ENCODE measurements at regions not wholly inside any gene's neighbourhood (a gene's known extent, or its start where the extent isn't known, plus 50 kb on each side); places are given as distances from the start of the nearest gene placed in this dataset.

DNA sequence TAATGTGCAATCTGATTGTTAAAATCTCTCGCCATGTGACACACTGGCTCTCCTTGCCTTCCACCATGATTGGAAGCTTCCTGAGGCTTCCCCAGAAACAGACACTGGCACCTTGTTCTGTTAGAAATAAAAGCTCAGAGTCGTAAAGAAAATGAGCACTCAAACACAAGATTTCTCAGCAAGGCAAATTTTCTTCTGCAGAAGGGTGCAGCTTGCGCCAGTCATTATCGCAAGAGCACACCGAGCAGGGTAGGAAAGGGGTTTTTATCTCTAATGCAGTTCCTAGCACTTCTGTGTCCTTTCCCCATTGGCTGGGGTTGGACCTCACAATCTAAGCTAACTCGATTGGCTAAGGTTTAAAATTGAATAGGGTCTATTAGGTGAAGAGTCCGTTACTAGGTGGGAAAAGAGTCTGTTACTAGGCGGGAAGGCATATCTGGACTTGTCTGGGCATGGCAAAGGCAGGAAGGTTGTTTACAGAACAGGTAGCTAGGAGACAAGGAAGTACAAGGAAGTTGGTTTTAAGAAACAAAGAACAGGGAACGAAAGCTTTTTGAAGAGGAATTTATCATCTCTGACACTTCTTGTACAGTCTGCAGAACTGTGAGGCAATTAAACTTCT is 62.6 kb upstream of the BICD1 start:
- DNase-seq (ENCODE audit: extremely low read depth, low read depth): no peak

DNA sequence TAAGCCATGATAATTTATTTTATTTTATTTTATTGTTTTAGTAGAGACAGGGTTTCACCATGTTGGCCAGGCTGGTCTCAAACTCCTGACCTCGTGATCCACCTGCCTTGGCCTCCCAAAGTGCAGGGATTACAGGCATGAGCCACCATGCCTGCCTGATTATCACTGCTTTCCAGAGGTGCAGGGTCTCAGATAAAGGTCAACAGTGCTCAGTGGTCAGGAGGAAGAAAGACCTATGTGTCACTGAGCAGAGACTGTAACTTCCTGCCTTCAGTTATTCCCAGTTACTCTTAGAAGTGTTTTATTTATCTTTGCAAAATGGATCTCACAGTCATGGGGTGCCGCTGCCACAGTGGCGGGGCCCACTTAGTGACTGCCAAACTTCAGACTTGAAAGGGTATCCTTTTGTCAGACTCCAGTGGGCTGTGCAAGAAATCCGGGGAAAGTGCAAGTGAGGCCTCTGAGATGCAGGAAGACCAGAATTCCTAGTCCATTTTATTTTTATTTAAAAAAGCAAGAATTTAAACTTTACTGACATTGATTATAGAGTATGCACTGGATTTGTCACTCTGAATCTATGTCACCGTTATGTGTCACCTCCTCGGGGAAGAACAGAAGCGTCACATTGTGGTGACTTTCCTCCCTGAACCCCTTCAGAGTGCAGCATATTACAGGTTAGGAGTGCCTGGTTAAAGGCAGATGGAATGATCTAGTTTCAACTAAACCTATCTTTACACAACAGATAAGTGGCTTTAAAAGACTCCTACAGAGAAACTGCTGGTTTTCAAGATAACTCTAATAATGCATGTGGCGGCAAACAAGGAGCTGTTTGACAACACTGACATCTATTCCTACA is 59.1 kb upstream of the BICD1 start:
- no peak for DNase-seq (ENCODE audit: extremely low read depth, low read depth)

- DNase-seq (ENCODE audit: extremely low read depth, low read depth): no peak
These were observed 57.9 kb upstream of the BICD1 start for GRCh38 chr12:32048791-32049190.

DNA sequence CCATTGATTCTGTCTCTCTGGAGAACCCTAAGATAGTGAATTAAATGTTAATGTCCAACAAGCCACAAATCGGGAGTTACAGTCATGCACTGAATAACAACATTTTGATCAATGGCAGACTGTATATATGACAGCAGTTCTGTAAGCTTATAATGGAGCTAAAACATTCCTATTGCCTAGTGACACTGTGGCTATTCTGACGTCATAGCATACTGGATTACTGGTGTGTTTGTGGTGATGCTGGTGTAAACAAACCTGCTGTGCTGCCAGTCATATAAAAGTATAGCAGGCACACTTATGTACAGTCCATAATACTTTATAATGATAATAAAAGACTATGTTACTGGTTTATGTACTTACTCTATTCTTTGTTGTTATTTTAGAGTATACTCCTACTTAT is 56.7 kb upstream of the BICD1 start:
- no peak for DNase-seq (ENCODE audit: extremely low read depth, low read depth)

GRCh38 chr12:32051511-32052211 is 55.0 kb upstream of the BICD1 start:
- DNase-seq (ENCODE audit: extremely low read depth, low read depth): peak; percentile 7

DNA sequence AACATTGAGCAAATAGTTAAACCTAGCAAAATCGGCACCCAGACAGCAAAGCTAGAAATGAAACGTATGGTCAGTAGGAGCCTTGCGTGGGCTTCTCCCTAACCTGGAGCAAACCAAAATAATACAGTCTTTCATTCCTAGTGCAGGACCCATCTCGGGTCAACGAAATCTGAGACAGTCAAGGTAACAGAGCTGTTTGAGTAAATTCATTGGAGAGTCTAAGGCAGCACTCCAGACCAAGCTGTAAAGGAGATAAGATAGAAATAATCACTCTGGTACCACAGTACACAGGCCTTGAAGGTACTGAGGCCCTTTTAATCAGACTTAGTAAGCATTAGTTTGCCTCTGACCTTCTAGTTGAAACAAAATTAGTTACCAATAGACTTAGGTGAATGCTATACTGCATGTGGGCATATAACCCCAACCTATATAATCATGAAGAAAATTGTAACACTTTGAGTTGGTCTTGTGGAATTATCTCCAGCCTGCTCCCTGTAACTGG is 54.4 kb upstream of the BICD1 start:
- no peak for DNase-seq (ENCODE audit: extremely low read depth, low read depth)

DNA sequence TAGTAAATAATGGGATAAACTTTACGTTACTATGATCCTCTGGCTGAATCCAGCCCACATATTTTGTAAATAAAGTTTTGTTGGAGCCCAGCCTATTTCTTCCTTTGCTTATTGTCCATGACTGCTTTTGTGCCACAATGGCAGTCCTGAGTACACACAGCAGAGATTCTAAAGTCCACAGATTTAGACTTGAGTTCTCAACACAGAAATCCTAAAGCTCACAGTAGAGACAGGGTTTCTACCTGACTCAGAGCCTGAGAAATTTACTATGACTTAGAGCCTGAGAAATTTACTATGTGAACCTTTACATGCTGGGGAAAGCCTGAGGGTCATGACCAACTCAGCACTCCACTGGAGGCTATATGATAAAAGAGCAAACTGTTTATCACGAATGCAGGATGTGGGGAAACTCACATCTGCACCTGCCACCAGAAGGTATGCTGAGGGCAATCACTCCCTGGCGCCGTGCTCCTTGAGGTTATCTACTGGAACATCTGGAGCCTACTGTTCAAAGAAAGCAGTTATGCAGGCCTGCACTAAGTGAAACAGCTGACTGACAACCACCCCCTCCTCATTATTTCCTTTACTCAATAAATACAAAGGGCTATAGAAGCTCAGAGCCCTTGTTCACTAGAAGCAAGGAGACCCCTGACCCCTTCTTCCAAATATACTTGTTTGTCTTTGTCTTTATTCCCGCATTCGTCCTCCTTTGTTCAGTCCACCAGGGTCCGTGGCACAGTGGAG is 52.6 kb upstream of the BICD1 start:
- no peak for DNase-seq (ENCODE audit: extremely low read depth, low read depth)

Data from NCI-H460 (cell line).